H1 (cell line): ENCODE measurements at regions not wholly inside any gene's neighbourhood (a gene's known extent, or its start where the extent isn't known, plus 50 kb on each side); places are given as distances from the start of the nearest gene placed in this dataset.

Source experiments
- CTCF ChIA-PET: fragments of 300-600 bp; sonication (Branson Sonifier 250); formaldehyde crosslinking; loops from one replicate; lab custom pipeline; 2021; ENCODE audit not compliant: partially characterized antibody; lab: Charles Lee
- POLR2A ChIA-PET: fragments of 300-600 bp; sonication (Branson Sonifier 250); formaldehyde crosslinking; loops from one replicate; lab custom pipeline; 2021; ENCODE audit warnings: inconsistent platforms; ENCODE audit not compliant: partially characterized antibody; lab: Charles Lee
- DNase-seq, 2 experiments: peaks; one replicate each; pipeline versions ENCODE4 v3.0.0 to v3.0.0-alpha.2; 2010 to 2022; ENCODE audit warnings: low spot score in 2 of 2, low read depth in 1 of 2, mixed read lengths in 1 of 2
- FAIRE-seq: peaks from 2 replicates; lab custom pipeline; 2011; peaks lifted over from hg19 to GRCh38; lab: Jason Lieb, UNC
- H2AFZ ChIP-seq: 2 replicates; pipeline ENCODE4 v1.8.1; 2012; ENCODE audit warnings: low read length, inconsistent platforms
- H2AK5ac ChIP-seq: 2 replicates; pipeline ENCODE4 v1.6.1; 2013; ENCODE audit warnings: low read depth, low read length
- H2BK120ac ChIP-seq: replicated peaks from 2 replicates; pipeline ENCODE3; 2013; ENCODE audit warnings: low read depth, low read length, inconsistent platforms
- H2BK12ac ChIP-seq: 2 replicates; pipeline ENCODE4 v1.6.1; 2013; ENCODE audit warnings: low read depth, low read length
- H2BK15ac ChIP-seq: 2 replicates; pipeline ENCODE4 v1.6.1; 2013; ENCODE audit warnings: low read length
- H2BK20ac ChIP-seq: 2 replicates; pipeline ENCODE4 v1.6.1; 2013; ENCODE audit warnings: low read length
- H2BK5ac ChIP-seq: 2 replicates; pipeline ENCODE4 v1.6.1; 2013; ENCODE audit warnings: low read depth, low read length
- H3K14ac ChIP-seq: 2 replicates; pipeline ENCODE4 v1.6.1; 2013; ENCODE audit warnings: inconsistent platforms; ENCODE audit not compliant: insufficient read length
- H3K18ac ChIP-seq: 2 replicates; pipeline ENCODE4 v1.6.1; 2013; ENCODE audit warnings: low read length; ENCODE audit errors: extremely low read depth
- H3K23ac ChIP-seq: 2 replicates; pipeline ENCODE4 v1.6.1; 2013; ENCODE audit warnings: inconsistent platforms; ENCODE audit not compliant: insufficient read length
- H3K23me2 ChIP-seq: 2 replicates; pipeline ENCODE4 v1.6.1; 2013; ENCODE audit warnings: low read depth, low read length
- H3K27ac ChIP-seq: 2 replicates; pipeline ENCODE4 v1.6.1; 2011; ENCODE audit warnings: low read depth, low read length, inconsistent platforms
- H3K27me3 ChIP-seq, 4 experiments: replicated peaks in 1 of 4; 1 replicate in 1 of 4; 2 replicates in 3 of 4; pipeline versions ENCODE4 v1.6.1 to v1.8.1; 2011 to 2013; ENCODE audit warnings: low read length in 3 of 4, mild to moderate bottlenecking in 3 of 4, inconsistent platforms in 2 of 4, mixed read lengths in 2 of 4, moderate library complexity in 1 of 4; ENCODE audit not compliant: control insufficient read depth in 3 of 4, insufficient read depth in 3 of 4; ENCODE audit errors: extremely low read depth in 1 of 4
- H3K36me3 ChIP-seq, 4 experiments: 2 replicates each; pipeline versions ENCODE4 v1.6.1 to v1.8.1; 2011 to 2013; ENCODE audit warnings: mild to moderate bottlenecking in 4 of 4, low read length in 3 of 4, moderate library complexity in 2 of 4, control low read depth in 1 of 4, inconsistent platforms in 1 of 4; ENCODE audit not compliant: insufficient read depth in 4 of 4, control insufficient read depth in 2 of 4
- H3K4ac ChIP-seq: replicated peaks from 2 replicates; pipeline ENCODE3; 2013; ENCODE audit warnings: low read length, low read depth, mixed read lengths, inconsistent platforms; ENCODE audit not compliant: insufficient read length
- H3K4me1 ChIP-seq, 4 experiments: replicated peaks in 1 of 4; 1 replicate in 1 of 4; 2 replicates in 3 of 4; pipeline versions ENCODE4 v1.6.1 to v1.8.1; 2011 to 2013; ENCODE audit warnings: low read length in 3 of 4, inconsistent platforms in 2 of 4, mixed read lengths in 1 of 4; ENCODE audit not compliant: insufficient read depth in 4 of 4, control insufficient read depth in 3 of 4
- H3K4me2 ChIP-seq, 2 experiments: 2 replicates each; pipeline versions ENCODE4 v1.6.1 to v1.8.1; 2011 to 2013; ENCODE audit warnings: low read depth in 2 of 2, low read length in 2 of 2, control low read depth in 1 of 2, inconsistent platforms in 1 of 2, mild to moderate bottlenecking in 1 of 2; ENCODE audit not compliant: insufficient read depth in 1 of 2
- H3K4me3 ChIP-seq, 4 experiments: fragments of 200-600, 300-600 bp in 1 of 4; sonication (generic), shearing (Covaris generic), sonication (Bioruptor Twin) in 1 of 4; 2 replicates each; pipeline versions ENCODE4 v1.5.1 to v1.8.1; 2011 to 2016; ENCODE audit warnings: low read length in 4 of 4, low read depth in 3 of 4, control low read depth in 2 of 4, inconsistent platforms in 2 of 4, mild to moderate bottlenecking in 2 of 4, mixed read lengths in 1 of 4, moderate library complexity in 1 of 4; ENCODE audit not compliant: insufficient read depth in 2 of 4; ENCODE audit errors: extremely low read depth in 1 of 4
- H3K56ac ChIP-seq: replicated peaks from 2 replicates; pipeline ENCODE3; 2013; ENCODE audit warnings: low read depth, mild to moderate bottlenecking, mixed read lengths, low read length, inconsistent platforms; ENCODE audit not compliant: insufficient read length
- H3K79me1 ChIP-seq: 2 replicates; pipeline ENCODE4 v1.6.1; 2013; ENCODE audit warnings: low read depth, low read length, control low read depth
- H3K79me2 ChIP-seq, 2 experiments: 2 replicates each; pipeline versions ENCODE4 v1.6.1 to v1.8.1; 2012 to 2013; ENCODE audit warnings: low read length in 2 of 2, mild to moderate bottlenecking in 2 of 2, inconsistent platforms in 1 of 2; ENCODE audit not compliant: insufficient read depth in 2 of 2, control insufficient read depth in 1 of 2
- H3K9ac ChIP-seq, 4 experiments: replicated peaks in 1 of 4; 1 replicate in 1 of 4; 2 replicates in 3 of 4; pipeline versions ENCODE4 v1.6.1 to v1.8.1; 2011 to 2013; ENCODE audit warnings: low read depth in 3 of 4, low read length in 3 of 4, control low read depth in 2 of 4, mild to moderate bottlenecking in 2 of 4, moderate library complexity in 2 of 4, inconsistent platforms in 1 of 4; ENCODE audit errors: extremely low read depth in 1 of 4
- H3K9me3 ChIP-seq, 2 experiments: 2 replicates each; pipeline versions ENCODE4 v1.6.1 to v1.8.1; 2012 to 2013; ENCODE audit warnings: mild to moderate bottlenecking in 2 of 2, moderate library complexity in 2 of 2, control low read depth in 1 of 2, inconsistent platforms in 1 of 2, low read depth in 1 of 2, low read length in 1 of 2, mixed read lengths in 1 of 2; ENCODE audit not compliant: insufficient read depth in 2 of 2
- H4K20me1 ChIP-seq, 2 experiments: replicated peaks in 1 of 2; 2 replicates each; pipeline versions ENCODE3 to v1.8.1; 2011 to 2013; ENCODE audit warnings: inconsistent platforms in 2 of 2, low read length in 2 of 2, mild to moderate bottlenecking in 1 of 2; ENCODE audit not compliant: insufficient read depth in 2 of 2, control insufficient read depth in 1 of 2
- H4K5ac ChIP-seq: 2 replicates; pipeline ENCODE4 v1.6.1; 2013; ENCODE audit warnings: low read length, low read depth, mixed read lengths, inconsistent platforms; ENCODE audit not compliant: insufficient read length
- H4K8ac ChIP-seq: 2 replicates; pipeline ENCODE4 v1.8.0; 2013; ENCODE audit warnings: mild to moderate bottlenecking, moderate library complexity, low read length, inconsistent platforms; ENCODE audit not compliant: insufficient read depth; ENCODE audit errors: extremely low read depth
- H4K91ac ChIP-seq: replicated peaks from 2 replicates; pipeline ENCODE3; 2013; ENCODE audit warnings: low read length, mixed read lengths, inconsistent platforms; ENCODE audit not compliant: insufficient read length
- SP2 ChIP-seq: IDR thresholded peaks from 2 replicates; pipeline ENCODE4 v1.6.1; 2012; ENCODE audit warnings: mild to moderate bottlenecking, low read length, inconsistent platforms
- TAF7 ChIP-seq: optimal IDR thresholded peaks from 2 replicates; pipeline ENCODE3; 2011; ENCODE audit warnings: low read depth, mild to moderate bottlenecking, inconsistent platforms, low read length, moderate library complexity, borderline replicate concordance
- TEAD4 ChIP-seq: IDR thresholded peaks from 2 replicates; pipeline ENCODE4 v1.6.1; 2012; ENCODE audit warnings: low read depth, low read length, inconsistent platforms, mixed read lengths
- WGBS, 2 experiments: shearing (Covaris generic) in 1 of 2; methylation state at CpG; one replicate each; pipeline versions ENCODE4 v1.1.6 to v1.1.7; 2013 to 2015; ENCODE audit warnings: low lambda C conversion rate in 2 of 2, mixed read lengths in 2 of 2, inconsistent platforms in 1 of 2, low coverage in 1 of 2, missing lambda C conversion rate in 1 of 2; ENCODE audit not compliant: insufficient replicate concordance in 2 of 2, insufficient coverage in 1 of 2, insufficient read length in 1 of 2; ENCODE audit errors: extremely low coverage in 1 of 2, missing lambda C conversion rate in 1 of 2; 5-methylcytosine and 5-hydroxymethylcytosine counted together
- TF ChIP-seq, protein P1 (sequence below): IDR thresholded peaks from 2 replicates; pipeline ENCODE4 v1.6.1; 2011; ENCODE audit warnings: low read length, improper control_type of control experiment

DNA sequence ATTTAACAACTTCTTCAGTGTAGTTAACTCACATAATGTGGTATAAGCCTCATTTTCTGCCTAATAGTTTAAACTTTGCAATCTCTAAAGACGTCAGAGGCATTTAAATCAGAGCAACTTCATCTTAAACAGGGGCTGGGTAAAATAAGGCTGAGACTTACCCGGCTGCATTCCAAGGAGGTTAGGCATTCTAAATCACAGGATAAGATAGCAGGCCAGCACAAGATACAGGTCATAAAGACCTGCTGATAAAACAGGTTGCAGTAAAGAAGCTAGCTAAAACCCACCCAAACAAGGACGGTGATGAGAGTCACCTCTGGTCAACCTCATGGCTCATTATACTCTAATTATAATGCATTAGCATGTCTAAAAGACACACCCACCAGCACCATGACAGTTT is 115.6 kb upstream of the PKP2 start:
- Histone ChIP-seq H3K18ac (peak overlapping the region; percentile 13; the same call in 1 of the 2 replicates), H3K23ac (no peak overlapping the region), H4K8ac (no peak overlapping the region), H3K36me3 (no peaks in the 10 kb centered on the region), H3K23me2 (no peaks in the 10 kb centered on the region), H2AFZ (no peak overlapping the region), H4K91ac (no peak overlapping the region), H3K4me2 (no peak overlapping the region), H3K9me3 (peaks cover 14 to 17% of the 10 kb centered on the region in 2 experiments), H3K9ac (no peak overlapping the region), H3K79me2 (no peaks in the 10 kb centered on the region), H2BK15ac (no peak overlapping the region), H2BK20ac (no peak overlapping the region), H4K20me1 (no peaks in the 10 kb centered on the region), H3K27ac (no peak overlapping the region), H2BK5ac (no peak overlapping the region), H3K4me3 (no peak overlapping the region; a peak in 1 of 8 replicates), H3K79me1 (no peaks in the 10 kb centered on the region), H2BK120ac (no peak overlapping the region), H3K14ac (no peak overlapping the region), H2BK12ac (no peak overlapping the region), H3K27me3 (no peaks in the 10 kb centered on the region), H4K5ac (no peak overlapping the region), H3K4me1 (0 out of 7 replicates have a peak, but pooled peaks cover 0 to 2% (median 0%) of the 10 kb centered on the region in 4 experiments), H2AK5ac (no peak overlapping the region), H3K4ac (no peak overlapping the region), H3K56ac (no peak overlapping the region)
- FAIRE-seq = no peak
- WGBS, 2 experiments = 75% methylated on average over 3 of the region's 3 CpGs; no CpG with 5 or more reads in 1 of the 2 experiments
- TF ChIP-seq TAF7 (no peak), TEAD4 (0 out of 2 replicates have a peak, but pooled peaks have one; percentile 4), SP2 (no peak)
- TF ChIP-seq, protein P1, sequence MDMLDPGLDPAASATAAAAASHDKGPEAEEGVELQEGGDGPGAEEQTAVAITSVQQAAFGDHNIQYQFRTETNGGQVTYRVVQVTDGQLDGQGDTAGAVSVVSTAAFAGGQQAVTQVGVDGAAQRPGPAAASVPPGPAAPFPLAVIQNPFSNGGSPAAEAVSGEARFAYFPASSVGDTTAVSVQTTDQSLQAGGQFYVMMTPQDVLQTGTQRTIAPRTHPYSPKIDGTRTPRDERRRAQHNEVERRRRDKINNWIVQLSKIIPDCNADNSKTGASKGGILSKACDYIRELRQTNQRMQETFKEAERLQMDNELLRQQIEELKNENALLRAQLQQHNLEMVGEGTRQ = no peak
- ChIA-PET CTCF (interaction anchor here (0.5 kb wide), 1 partner anchor 9 kb away, joined by 3 read pairs; no protein-coding TSS in a partner anchor), POLR2A (no interaction called here)
- no peak for DNase-seq
